ENCODE measurements at regions not wholly inside any gene's neighbourhood (a gene's known extent, or its start where the extent isn't known, plus 50 kb on each side); places are given as distances from the start of the nearest gene placed in this dataset.

DNA sequence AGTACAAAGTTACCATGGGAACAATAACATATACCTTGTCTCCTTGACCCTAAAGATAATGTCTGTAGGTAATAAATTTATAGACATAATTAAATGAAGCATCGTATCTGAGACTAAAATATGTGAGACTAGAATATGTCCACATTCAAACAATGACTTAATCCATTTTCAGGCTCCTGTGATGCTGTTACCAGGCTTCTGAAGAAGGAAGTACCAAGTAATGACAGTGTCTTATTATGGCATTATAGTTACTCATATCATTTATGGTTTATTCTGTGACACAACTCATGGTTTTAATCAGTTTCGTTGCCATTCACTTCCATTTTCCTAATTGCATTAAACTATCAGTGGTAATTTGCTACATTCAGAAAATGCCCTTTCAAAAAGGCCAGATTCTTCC is 100.6 kb upstream of the GPM6B start:
- Histone ChIP-seq H3K4me2 (no peak overlapping the region), H3K9me2 (no peaks in the 10 kb centered on the region), H3K27ac (ENCODE audit: low read depth in 2 of 2, low read length in 1 of 2) (no peak overlapping the region), H4K20me1 (ENCODE audit: insufficient read depth) (no peaks in the 10 kb centered on the region), H3K79me2 (ENCODE audit: insufficient read depth) (no peaks in the 10 kb centered on the region), H3K36me3 (replicated peaks in 1 of 2; ENCODE audit: control insufficient read depth in 1 of 2, insufficient read depth in 2 of 2, low read length in 1 of 2) (no peaks in the 10 kb centered on the region), H3K9me3 (no peaks in the 10 kb centered on the region), H3F3A (replicated peaks; ENCODE audit: insufficient read depth) (no peaks in the 10 kb centered on the region), H2AFZ (ENCODE audit: low read depth) (no peak overlapping the region), H3K9ac (no peak overlapping the region), H3K4me3 (ENCODE audit: low read depth in 2 of 2, low read length in 1 of 2) (no peak overlapping the region), H3K27me3 (ENCODE audit: insufficient read depth) (peaks cover 6% of the 10 kb centered on the region; the same call in 1 of the 2 replicates), H3K4me1 (ENCODE audit: control insufficient read depth in 1 of 2, insufficient read depth in 2 of 2, low read depth in 1 of 2, low read length in 1 of 2) (peaks cover 0 to 2% of the 10 kb centered on the region in 2 experiments; a peak in 2 of 4 replicates)
- ChIA-PET CTCF (no interaction called here), POLR2A (no interaction called here)
- WGBS (ENCODE audit: low lambda C conversion rate), result 0% methylated on average over 2 of the region's 2 CpGs
- DNase-seq, result no peak
- TF ChIP-seq, protein P1, sequence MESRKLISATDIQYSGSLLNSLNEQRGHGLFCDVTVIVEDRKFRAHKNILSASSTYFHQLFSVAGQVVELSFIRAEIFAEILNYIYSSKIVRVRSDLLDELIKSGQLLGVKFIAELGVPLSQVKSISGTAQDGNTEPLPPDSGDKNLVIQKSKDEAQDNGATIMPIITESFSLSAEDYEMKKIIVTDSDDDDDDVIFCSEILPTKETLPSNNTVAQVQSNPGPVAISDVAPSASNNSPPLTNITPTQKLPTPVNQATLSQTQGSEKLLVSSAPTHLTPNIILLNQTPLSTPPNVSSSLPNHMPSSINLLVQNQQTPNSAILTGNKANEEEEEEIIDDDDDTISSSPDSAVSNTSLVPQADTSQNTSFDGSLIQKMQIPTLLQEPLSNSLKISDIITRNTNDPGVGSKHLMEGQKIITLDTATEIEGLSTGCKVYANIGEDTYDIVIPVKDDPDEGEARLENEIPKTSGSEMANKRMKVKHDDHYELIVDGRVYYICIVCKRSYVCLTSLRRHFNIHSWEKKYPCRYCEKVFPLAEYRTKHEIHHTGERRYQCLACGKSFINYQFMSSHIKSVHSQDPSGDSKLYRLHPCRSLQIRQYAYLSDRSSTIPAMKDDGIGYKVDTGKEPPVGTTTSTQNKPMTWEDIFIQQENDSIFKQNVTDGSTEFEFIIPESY (IDR thresholded peaks at IDR 0.05; ENCODE audit: borderline replicate concordance, low read depth), result no peak
- no peak for TF ChIP-seq EP300 (IDR thresholded peaks at IDR 0.05; ENCODE audit: borderline replicate concordance in 1 of 2, low read depth in 1 of 2, low read length in 1 of 2)
- TF ChIP-seq NFIC (IDR thresholded peaks at IDR 0.05; ENCODE audit: borderline replicate concordance), result no peak
- TF ChIP-seq YY1 (IDR thresholded peaks at IDR 0.05; ENCODE audit: low read depth), result no peak
- no peak for TF ChIP-seq MEF2A (IDR thresholded peaks at IDR 0.05; ENCODE audit: borderline replicate concordance, low read depth)
- TF ChIP-seq RCOR1 (IDR thresholded peaks at IDR 0.05; ENCODE audit: low read length), result no peak
- no peak for TF ChIP-seq TCF12 (IDR thresholded peaks at IDR 0.05)
- no peak for TF ChIP-seq NRF1 (IDR thresholded peaks at IDR 0.05; ENCODE audit: low read depth, low read length)
- no peak for TF ChIP-seq FOSL2 (IDR thresholded peaks at IDR 0.05; ENCODE audit: borderline replicate concordance, low read depth)
- no peak for TF ChIP-seq MXI1 (IDR thresholded peaks at IDR 0.05; ENCODE audit: low read depth, low read length)
- TF ChIP-seq CHD2 (IDR thresholded peaks at IDR 0.05; ENCODE audit: low read length, partially characterized antibody), result no peak
- TF ChIP-seq FOXJ3 (CRISPR knock-in tag; IDR thresholded peaks at IDR 0.05), result no peak
- no peak for TF ChIP-seq FOXM1 (IDR thresholded peaks at IDR 0.05; ENCODE audit: low read depth)
- no peak for TF ChIP-seq ELF1 (IDR thresholded peaks at IDR 0.05)
- TF ChIP-seq, protein P2, sequence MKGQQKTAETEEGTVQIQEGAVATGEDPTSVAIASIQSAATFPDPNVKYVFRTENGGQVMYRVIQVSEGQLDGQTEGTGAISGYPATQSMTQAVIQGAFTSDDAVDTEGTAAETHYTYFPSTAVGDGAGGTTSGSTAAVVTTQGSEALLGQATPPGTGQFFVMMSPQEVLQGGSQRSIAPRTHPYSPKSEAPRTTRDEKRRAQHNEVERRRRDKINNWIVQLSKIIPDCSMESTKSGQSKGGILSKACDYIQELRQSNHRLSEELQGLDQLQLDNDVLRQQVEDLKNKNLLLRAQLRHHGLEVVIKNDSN (IDR thresholded peaks at IDR 0.05; ENCODE audit: borderline replicate concordance, low read depth), result no peak
- TF ChIP-seq, protein P3, sequence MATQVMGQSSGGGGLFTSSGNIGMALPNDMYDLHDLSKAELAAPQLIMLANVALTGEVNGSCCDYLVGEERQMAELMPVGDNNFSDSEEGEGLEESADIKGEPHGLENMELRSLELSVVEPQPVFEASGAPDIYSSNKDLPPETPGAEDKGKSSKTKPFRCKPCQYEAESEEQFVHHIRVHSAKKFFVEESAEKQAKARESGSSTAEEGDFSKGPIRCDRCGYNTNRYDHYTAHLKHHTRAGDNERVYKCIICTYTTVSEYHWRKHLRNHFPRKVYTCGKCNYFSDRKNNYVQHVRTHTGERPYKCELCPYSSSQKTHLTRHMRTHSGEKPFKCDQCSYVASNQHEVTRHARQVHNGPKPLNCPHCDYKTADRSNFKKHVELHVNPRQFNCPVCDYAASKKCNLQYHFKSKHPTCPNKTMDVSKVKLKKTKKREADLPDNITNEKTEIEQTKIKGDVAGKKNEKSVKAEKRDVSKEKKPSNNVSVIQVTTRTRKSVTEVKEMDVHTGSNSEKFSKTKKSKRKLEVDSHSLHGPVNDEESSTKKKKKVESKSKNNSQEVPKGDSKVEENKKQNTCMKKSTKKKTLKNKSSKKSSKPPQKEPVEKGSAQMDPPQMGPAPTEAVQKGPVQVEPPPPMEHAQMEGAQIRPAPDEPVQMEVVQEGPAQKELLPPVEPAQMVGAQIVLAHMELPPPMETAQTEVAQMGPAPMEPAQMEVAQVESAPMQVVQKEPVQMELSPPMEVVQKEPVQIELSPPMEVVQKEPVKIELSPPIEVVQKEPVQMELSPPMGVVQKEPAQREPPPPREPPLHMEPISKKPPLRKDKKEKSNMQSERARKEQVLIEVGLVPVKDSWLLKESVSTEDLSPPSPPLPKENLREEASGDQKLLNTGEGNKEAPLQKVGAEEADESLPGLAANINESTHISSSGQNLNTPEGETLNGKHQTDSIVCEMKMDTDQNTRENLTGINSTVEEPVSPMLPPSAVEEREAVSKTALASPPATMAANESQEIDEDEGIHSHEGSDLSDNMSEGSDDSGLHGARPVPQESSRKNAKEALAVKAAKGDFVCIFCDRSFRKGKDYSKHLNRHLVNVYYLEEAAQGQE (IDR thresholded peaks at IDR 0.05; ENCODE audit: low read depth, low read length), result no peak
- TF ChIP-seq JUND (IDR thresholded peaks at IDR 0.05), result no peak
- TF ChIP-seq RAD21 (IDR thresholded peaks at IDR 0.05; ENCODE audit: low read length), result no peak
- TF ChIP-seq SIN3A (IDR thresholded peaks at IDR 0.05; ENCODE audit: borderline replicate concordance, low read depth, low read length), result no peak
- TF ChIP-seq, protein P4, sequence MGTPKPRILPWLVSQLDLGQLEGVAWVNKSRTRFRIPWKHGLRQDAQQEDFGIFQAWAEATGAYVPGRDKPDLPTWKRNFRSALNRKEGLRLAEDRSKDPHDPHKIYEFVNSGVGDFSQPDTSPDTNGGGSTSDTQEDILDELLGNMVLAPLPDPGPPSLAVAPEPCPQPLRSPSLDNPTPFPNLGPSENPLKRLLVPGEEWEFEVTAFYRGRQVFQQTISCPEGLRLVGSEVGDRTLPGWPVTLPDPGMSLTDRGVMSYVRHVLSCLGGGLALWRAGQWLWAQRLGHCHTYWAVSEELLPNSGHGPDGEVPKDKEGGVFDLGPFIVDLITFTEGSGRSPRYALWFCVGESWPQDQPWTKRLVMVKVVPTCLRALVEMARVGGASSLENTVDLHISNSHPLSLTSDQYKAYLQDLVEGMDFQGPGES (IDR thresholded peaks at IDR 0.05; ENCODE audit: low read depth, low read length), result no peak

All from SK-N-SH (cell line).